ENCODE measurements at regions not wholly inside any gene's neighbourhood (a gene's known extent, or its start where the extent isn't known, plus 50 kb on each side); places are given as distances from the start of the nearest gene placed in this dataset.

DNA sequence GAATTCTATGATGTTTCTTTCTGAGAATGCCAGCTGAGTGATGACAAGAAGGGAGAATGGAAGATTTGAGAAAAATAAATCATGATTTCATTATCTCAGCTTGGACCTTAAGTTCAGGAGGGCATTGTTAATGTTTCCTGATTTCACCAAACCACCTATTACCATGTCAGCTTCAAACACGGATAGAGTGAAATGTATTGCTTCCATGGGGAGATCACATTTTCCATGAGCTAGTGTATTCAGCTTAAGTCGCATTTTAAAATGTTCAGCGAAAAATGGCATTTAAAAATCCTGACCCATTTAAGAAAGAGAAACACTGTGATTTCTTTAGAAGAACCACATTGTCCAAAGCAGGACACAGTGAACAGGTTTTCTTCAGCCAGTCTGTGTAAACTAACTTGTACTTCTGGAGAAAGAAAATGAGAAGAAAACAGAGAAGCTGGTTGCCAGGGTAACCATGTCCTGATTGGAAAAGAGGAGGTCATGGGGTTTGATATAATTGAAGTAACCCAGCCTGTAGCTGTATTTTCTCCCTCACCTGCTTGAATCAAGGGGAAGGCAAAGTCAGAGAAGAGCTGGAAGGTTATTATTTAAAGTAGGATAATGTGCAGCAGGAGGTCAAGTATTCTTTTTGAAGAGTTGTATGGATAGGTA, 684.1 kb upstream of the NRSN1 start:
- TF ChIP-seq FOS (IDR thresholded peaks at IDR 0.05; ENCODE audit: low read depth, low read length) (no peak), CEBPB (IDR thresholded peaks at IDR 0.05; ENCODE audit: low read depth, low read length) (no peak), MAFK (IDR thresholded peaks at IDR 0.05; ENCODE audit: low read depth, low read length) (no peak), RFX5 (IDR thresholded peaks at IDR 0.05; ENCODE audit: low read depth, low read length) (no peak), POLR2A (IDR thresholded peaks at IDR 0.05; ENCODE audit: low read depth, low read length) (no peak), MAZ (IDR thresholded peaks at IDR 0.05; ENCODE audit: borderline replicate concordance, low read depth, low read length) (no peak)
- TF ChIP-seq, protein P1, sequence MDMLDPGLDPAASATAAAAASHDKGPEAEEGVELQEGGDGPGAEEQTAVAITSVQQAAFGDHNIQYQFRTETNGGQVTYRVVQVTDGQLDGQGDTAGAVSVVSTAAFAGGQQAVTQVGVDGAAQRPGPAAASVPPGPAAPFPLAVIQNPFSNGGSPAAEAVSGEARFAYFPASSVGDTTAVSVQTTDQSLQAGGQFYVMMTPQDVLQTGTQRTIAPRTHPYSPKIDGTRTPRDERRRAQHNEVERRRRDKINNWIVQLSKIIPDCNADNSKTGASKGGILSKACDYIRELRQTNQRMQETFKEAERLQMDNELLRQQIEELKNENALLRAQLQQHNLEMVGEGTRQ (IDR thresholded peaks at IDR 0.05; ENCODE audit: low read depth, low read length): no peak
- POLR2A ChIA-PET (ENCODE audit: unreplicated experiment): no interaction called here
- ATAC-seq (ENCODE audit: low read depth): no peak

More for the DNA sequence above, 684.1 kb upstream of the NRSN1 start:
- Histone ChIP-seq H3K27ac (ENCODE audit: insufficient read depth, low read length) (no peak overlapping the region), H2AK5ac (ENCODE audit: low read depth, low read length) (no peak overlapping the region), H3K79me1 (ENCODE audit: low read depth in 1 of 2, low read length in 2 of 2) (no peaks in the 10 kb centered on the region), H3K23ac (ENCODE audit: low read depth, low read length) (no peak overlapping the region), H4K91ac (ENCODE audit: insufficient read depth, low read depth, low read length) (no peak overlapping the region), H3K4ac (ENCODE audit: low read depth, low read length) (no peak overlapping the region), H3K4me1 (ENCODE audit: control insufficient read depth, insufficient read depth, low read length) (no peaks in the 10 kb centered on the region), H3K56ac (ENCODE audit: extremely low read depth, insufficient read depth, low read length) (no peak overlapping the region), H2BK15ac (ENCODE audit: low read depth, low read length) (no peak overlapping the region; the same call in 2 of the 3 replicates), H3K4me2 (ENCODE audit: low read depth, low read length) (no peak overlapping the region), H3K9ac (ENCODE audit: low read depth, low read length) (no peak overlapping the region), H3K27me3 (ENCODE audit: control insufficient read depth, insufficient read depth, low read length) (no peaks in the 10 kb centered on the region), H3K36me3 (ENCODE audit: control insufficient read depth, insufficient read depth, low read length) (no peaks in the 10 kb centered on the region), H2BK120ac (ENCODE audit: low read depth, low read length) (no peak overlapping the region), H3K4me3 (ENCODE audit: insufficient read depth, low read depth, low read length) (no peak overlapping the region), H2BK20ac (ENCODE audit: low read depth, low read length) (no peak overlapping the region), H4K5ac (ENCODE audit: low read depth, low read length) (no peak overlapping the region), H2BK5ac (ENCODE audit: low read depth, low read length, poor library complexity, severe bottlenecking) (no peak overlapping the region), H4K20me1 (ENCODE audit: insufficient read depth, low read length) (no peaks in the 10 kb centered on the region), H3K9me1 (ENCODE audit: insufficient read depth, low read length) (no peaks in the 10 kb centered on the region), H2AFZ (replicated peaks; ENCODE audit: low read length, poor library complexity) (no peak overlapping the region), H4K8ac (ENCODE audit: low read depth in 2 of 2, low read length in 2 of 2) (no peak overlapping the region), H2AK9ac (replicated peaks; ENCODE audit: low read depth, low read length, poor library complexity) (no peak overlapping the region), H3K14ac (replicated peaks; ENCODE audit: low read depth, low read length) (no peak overlapping the region), H3K9me3 (ENCODE audit: control insufficient read depth, insufficient read depth, low read length) (no peaks in the 10 kb centered on the region), H3K18ac (ENCODE audit: low read depth, low read length) (no peak overlapping the region)
- no peak for DNase-seq
- in situ Hi-C loops (cut with MboI; ENCODE audit: low sequenced_read_pairs) (loop anchor here (10.0 to 25.0 kb wide), 2 partner anchors 1505 to 1857 kb away; no protein-coding TSS in a partner anchor), dilution Hi-C loops (cut with HindIII; ENCODE audit: low sequenced_read_pairs, unreplicated experiment) (no loop called here), intact Hi-C loops (cut with micrococcal nuclease) (loop anchor here (10.0 kb wide), 6 partner anchors 267 to 1497 kb away; no protein-coding TSS in a partner anchor)
- no TSS peak for BruUV-seq (replicated peaks)
- WGBS, 2 experiments (ENCODE audit: extremely low coverage in 2 of 2, insufficient read length in 1 of 2): no CpG with 5 or more reads among the region's 3 CpGs
- CTCF ChIA-PET: no interaction called here
